DOHH2 (cell line): ENCODE measurements at regions not wholly inside any gene's neighbourhood (a gene's known extent, or its start where the extent isn't known, plus 50 kb on each side); places are given as distances from the start of the nearest gene placed in this dataset.

Source experiments
- H3F3A ChIP-seq: fragments of 200-600 bp; sonication (generic), shearing (Covaris generic); 2 replicates; pipeline ENCODE4 v1.6.0; 2016; ENCODE audit warnings: antibody characterized with exemption, mild to moderate bottlenecking; ENCODE audit not compliant: control insufficient read depth, insufficient read depth
- H3K27ac ChIP-seq: fragments of 200-600 bp; sonication (generic); 2 replicates; pipeline ENCODE4 v1.5.1; 2014; ENCODE audit warnings: low read depth, mild to moderate bottlenecking, low read length, moderate library complexity
- H3K27me3 ChIP-seq: fragments of 200-600 bp; sonication (generic); 2 replicates; pipeline ENCODE4 v1.6.1; 2014; ENCODE audit warnings: mild to moderate bottlenecking, low read length, mixed read lengths; ENCODE audit not compliant: control insufficient read depth
- H3K36me3 ChIP-seq: fragments of 200-600 bp; sonication (generic); 2 replicates; pipeline ENCODE4 v1.6.1; 2014; ENCODE audit warnings: mild to moderate bottlenecking, low read length, moderate library complexity, mixed read lengths; ENCODE audit not compliant: control insufficient read depth
- H3K4me1 ChIP-seq: fragments of 200-600 bp; sonication (generic); 2 replicates; pipeline ENCODE4 v1.6.1; 2014; ENCODE audit warnings: mild to moderate bottlenecking, low read length, mixed read lengths; ENCODE audit not compliant: control insufficient read depth
- H3K4me2 ChIP-seq: fragments of 200-600 bp; sonication (generic); 2 replicates; pipeline ENCODE4 v1.6.0; 2014; ENCODE audit warnings: mild to moderate bottlenecking, low read length, moderate library complexity
- H3K4me3 ChIP-seq: fragments of 200-600 bp; sonication (generic); 2 replicates; pipeline ENCODE4 v1.5.1; 2014; ENCODE audit warnings: mild to moderate bottlenecking, low read length, mixed read lengths
- H3K79me2 ChIP-seq: fragments of 200-600 bp; sonication (generic); 2 replicates; pipeline ENCODE4 v1.6.1; 2014; ENCODE audit warnings: mild to moderate bottlenecking, low read length, mixed read lengths; ENCODE audit not compliant: control insufficient read depth
- H3K9me2 ChIP-seq: fragments of 200-600 bp; sonication (generic); replicated peaks from 2 replicates; pipeline ENCODE4 v1.6.1; 2014; ENCODE audit warnings: mild to moderate bottlenecking, low read length, mixed read lengths; ENCODE audit not compliant: control insufficient read depth
- H3K9me3 ChIP-seq: fragments of 200-600 bp; sonication (generic); 2 replicates; pipeline ENCODE4 v1.6.1; 2014; ENCODE audit warnings: antibody characterized with exemption, low read length, mixed read lengths; ENCODE audit not compliant: control insufficient read depth, insufficient read depth
- H4K20me1 ChIP-seq: fragments of 200-600 bp; sonication (generic); 2 replicates; pipeline ENCODE4 v1.6.0; 2014; ENCODE audit warnings: low read depth, mild to moderate bottlenecking, antibody characterized with exemption, low read length, moderate library complexity; ENCODE audit not compliant: control insufficient read depth, insufficient read depth
- CTCF ChIP-seq: fragments of 200-600 bp; sonication (generic); IDR thresholded peaks from one replicate; pipeline ENCODE4 v1.5.1; 2014; ENCODE audit warnings: antibody characterized with exemption, mild to moderate bottlenecking, low read depth, low read length; ENCODE audit not compliant: poor library complexity, severe bottlenecking
- EZH2phosphoT487 ChIP-seq: fragments of 200-600 bp; sonication (generic); IDR thresholded peaks from 2 replicates; pipeline ENCODE4 v1.6.1; 2017; ENCODE audit warnings: borderline replicate concordance, mild to moderate bottlenecking, antibody characterized with exemption, low read length, moderate library complexity, mixed read lengths

GRCh38 chrX:113289503-113289902 lies 448.9 kb upstream of the AMOT start:
- no peaks in the 10 kb centered on the region for H3K9me2 ChIP-seq
- H3F3A ChIP-seq: no peaks in the 10 kb centered on the region
- H3K4me3 ChIP-seq: no peak overlapping the region
- TF ChIP-seq EZH2phosphoT487 (no peak), CTCF (no peak)
- H3K27me3 ChIP-seq: no peaks in the 10 kb centered on the region
- no peaks in the 10 kb centered on the region for H3K4me1 ChIP-seq
- H4K20me1 ChIP-seq: no peaks in the 10 kb centered on the region
- H3K4me2 ChIP-seq: no peak overlapping the region
- H3K36me3 ChIP-seq: no peaks in the 10 kb centered on the region
- H3K27ac ChIP-seq: no peak overlapping the region
- no peaks in the 10 kb centered on the region for H3K79me2 ChIP-seq
- H3K9me3 ChIP-seq: no peaks in the 10 kb centered on the region

GRCh38 chrX:113287761-113288160 lies 447.1 kb upstream of the AMOT start:
- Histone ChIP-seq H3F3A (no peaks in the 10 kb centered on the region), H3K27ac (no peak overlapping the region), H3K9me3 (no peaks in the 10 kb centered on the region), H3K4me2 (no peak overlapping the region), H3K9me2 (no peaks in the 10 kb centered on the region), H4K20me1 (no peaks in the 10 kb centered on the region), H3K4me1 (no peaks in the 10 kb centered on the region), H3K79me2 (no peaks in the 10 kb centered on the region), H3K4me3 (no peak overlapping the region), H3K27me3 (no peaks in the 10 kb centered on the region), H3K36me3 (no peaks in the 10 kb centered on the region)
- TF ChIP-seq CTCF: no peak
- TF ChIP-seq EZH2phosphoT487: no peak

- TF ChIP-seq EZH2phosphoT487 (no peak), CTCF (no peak)
- Histone ChIP-seq H3K27me3 (no peaks in the 10 kb centered on the region), H3K9me2 (no peaks in the 10 kb centered on the region), H4K20me1 (no peaks in the 10 kb centered on the region), H3K4me3 (no peak overlapping the region), H3K27ac (no peak overlapping the region), H3F3A (no peaks in the 10 kb centered on the region), H3K4me2 (no peak overlapping the region), H3K9me3 (no peaks in the 10 kb centered on the region), H3K36me3 (no peaks in the 10 kb centered on the region), H3K4me1 (no peaks in the 10 kb centered on the region), H3K79me2 (no peaks in the 10 kb centered on the region)
Measured at GRCh38 chrX:113275804-113276203, 435.2 kb upstream of the AMOT start.

GRCh38 chrX:113274791-113275190 lies 434.2 kb upstream of the AMOT start:
- Histone ChIP-seq H4K20me1 (no peaks in the 10 kb centered on the region), H3K36me3 (no peaks in the 10 kb centered on the region), H3F3A (no peaks in the 10 kb centered on the region), H3K79me2 (no peaks in the 10 kb centered on the region), H3K27me3 (no peaks in the 10 kb centered on the region), H3K4me1 (no peaks in the 10 kb centered on the region), H3K9me3 (no peaks in the 10 kb centered on the region), H3K4me3 (no peak overlapping the region), H3K4me2 (no peak overlapping the region), H3K9me2 (no peaks in the 10 kb centered on the region), H3K27ac (no peak overlapping the region)
- TF ChIP-seq EZH2phosphoT487 (no peak), CTCF (no peak)
